Astrocyte (in vitro differentiated cells and primary cell): ENCODE measurements at regions not wholly inside any gene's neighbourhood (a gene's known extent, or its start where the extent isn't known, plus 50 kb on each side); places are given as distances from the start of the nearest gene placed in this dataset.

ENCODE experiments used
- DNase-seq: peaks from one replicate; pipeline ENCODE4 v3.0.0-alpha.2; 2010; ENCODE audit warnings: low read depth
- FAIRE-seq: peaks from 2 replicates; lab custom pipeline; 2011; peaks lifted over from hg19 to GRCh38; lab: Jason Lieb, UNC
- H2AFZ ChIP-seq: 2 replicates; pipeline ENCODE4 v1.6.0; 2012; ENCODE audit warnings: low read depth, low read length, inconsistent platforms
- H3K27ac ChIP-seq: 2 replicates; pipeline ENCODE4 v1.5.1; 2011; ENCODE audit warnings: low read depth, low read length, inconsistent platforms
- H3K27me3 ChIP-seq: 2 replicates; pipeline ENCODE4 v1.6.0; 2011; ENCODE audit warnings: low read length, inconsistent platforms; ENCODE audit not compliant: insufficient read depth
- H3K36me3 ChIP-seq: 2 replicates; pipeline ENCODE4 v1.5.1; 2011; ENCODE audit warnings: low read length, inconsistent platforms; ENCODE audit not compliant: insufficient read depth
- H3K4me1 ChIP-seq: 2 replicates; pipeline ENCODE4 v1.5.1; 2011; ENCODE audit warnings: low read length, inconsistent platforms; ENCODE audit not compliant: insufficient read depth
- H3K4me2 ChIP-seq: 2 replicates; pipeline ENCODE4 v1.6.0; 2012; ENCODE audit warnings: low read length, inconsistent platforms
- H3K4me3 ChIP-seq: 2 replicates; pipeline ENCODE4 v1.5.1; 2011; ENCODE audit warnings: low read depth, mild to moderate bottlenecking, low read length, inconsistent platforms; ENCODE audit not compliant: insufficient read depth
- H3K79me2 ChIP-seq: 2 replicates; pipeline ENCODE4 v1.6.0; 2012; ENCODE audit warnings: mild to moderate bottlenecking, low read length, inconsistent platforms; ENCODE audit not compliant: insufficient read depth
- H3K9ac ChIP-seq: 2 replicates; pipeline ENCODE4 v1.6.0; 2012; ENCODE audit warnings: mild to moderate bottlenecking, low read length, inconsistent platforms
- H3K9me3 ChIP-seq: 2 replicates; pipeline ENCODE4 v1.5.1; 2012; ENCODE audit warnings: low read depth, mild to moderate bottlenecking, low read length, inconsistent platforms; ENCODE audit not compliant: insufficient read depth
- H4K20me1 ChIP-seq: 2 replicates; pipeline ENCODE4 v1.6.0; 2012; ENCODE audit warnings: low read length, inconsistent platforms; ENCODE audit not compliant: insufficient read depth
- H3K27ac Mint-ChIP-seq: one replicate; pipeline ENCODE4 v1.8.0; 2021; ENCODE audit warnings: mild to moderate bottlenecking, mixed read lengths; ENCODE audit not compliant: unreplicated experiment
- H3K27me3 Mint-ChIP-seq: one replicate; pipeline ENCODE4 v1.8.0; 2021; ENCODE audit warnings: low read depth, mixed read lengths; ENCODE audit not compliant: unreplicated experiment
- H3K36me3 Mint-ChIP-seq: one replicate; pipeline ENCODE4 v1.8.0; 2021; ENCODE audit warnings: low read depth, mixed read lengths; ENCODE audit not compliant: unreplicated experiment
- H3K4me1 Mint-ChIP-seq: one replicate; pipeline ENCODE4 v1.8.0; 2021; ENCODE audit warnings: low read depth, mixed read lengths; ENCODE audit not compliant: unreplicated experiment
- H3K4me3 Mint-ChIP-seq: one replicate; pipeline ENCODE4 v1.8.0; 2021; ENCODE audit warnings: mild to moderate bottlenecking, moderate library complexity, mixed read lengths; ENCODE audit not compliant: unreplicated experiment
- H3K9me3 Mint-ChIP-seq: one replicate; pipeline ENCODE4 v1.8.0; 2021; ENCODE audit warnings: mild to moderate bottlenecking, mixed read lengths; ENCODE audit not compliant: unreplicated experiment
- CTCF ChIP-seq: IDR thresholded peaks from 2 replicates; pipeline ENCODE4 v1.5.1; 2011; ENCODE audit warnings: low read depth, mild to moderate bottlenecking, inconsistent platforms, low read length, moderate library complexity; ENCODE audit not compliant: insufficient read depth
- EZH2 ChIP-seq: IDR thresholded peaks from 2 replicates; pipeline ENCODE4 v1.6.1; 2012; ENCODE audit warnings: mild to moderate bottlenecking, low read length, inconsistent platforms; ENCODE audit not compliant: insufficient read depth

GRCh38 chr11:91688672-91689071, 535.9 kb upstream of the FAT3 start:
- Mint-ChIP-seq H3K9me3 (no peaks in the 10 kb centered on the region), H3K27ac (no peak overlapping the region), H3K27me3 (no peaks in the 10 kb centered on the region), H3K4me3 (no peak overlapping the region), H3K4me1 (no peaks in the 10 kb centered on the region), H3K36me3 (no peaks in the 10 kb centered on the region)
- Histone ChIP-seq H3K79me2 (no peaks in the 10 kb centered on the region), H3K9me3 (no peaks in the 10 kb centered on the region), H2AFZ (no peak overlapping the region), H3K4me3 (no peak overlapping the region), H3K4me1 (no peaks in the 10 kb centered on the region), H3K36me3 (no peaks in the 10 kb centered on the region), H3K9ac (no peak overlapping the region), H4K20me1 (no peaks in the 10 kb centered on the region), H3K27me3 (no peaks in the 10 kb centered on the region), H3K4me2 (no peak overlapping the region), H3K27ac (no peak overlapping the region)
- DNase-seq (no peak), FAIRE-seq (no peak)
- no peak for TF ChIP-seq CTCF
- TF ChIP-seq EZH2: no peak

DNA sequence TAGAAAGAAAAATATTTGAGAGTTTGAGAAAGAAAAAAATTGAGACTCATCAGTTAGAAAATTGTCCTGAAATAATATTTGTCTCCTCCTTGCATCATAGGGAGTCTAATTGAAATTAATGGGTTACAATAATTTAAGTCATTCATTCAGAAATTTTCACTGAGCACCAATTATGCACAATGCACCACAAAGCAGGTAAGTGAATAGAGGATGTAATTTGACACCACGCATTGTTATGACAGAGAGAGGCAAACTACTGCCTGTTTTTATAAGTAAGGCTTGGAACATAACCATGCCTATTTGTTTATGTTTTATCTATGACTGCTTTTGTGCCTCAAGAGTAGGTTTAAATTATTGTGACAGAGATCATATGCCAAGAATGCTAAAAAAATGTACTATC, 537.9 kb upstream of the FAT3 start:
- H3K9me3 Mint-ChIP-seq: no peaks in the 10 kb centered on the region
- no peak for FAIRE-seq

More for the DNA sequence above, 537.9 kb upstream of the FAT3 start:
- TF ChIP-seq EZH2 (no peak), CTCF (no peak)
- Histone ChIP-seq H3K4me2 (no peak overlapping the region), H3K36me3 (no peaks in the 10 kb centered on the region), H3K4me3 (no peak overlapping the region), H3K9ac (no peak overlapping the region), H3K27ac (no peak overlapping the region), H2AFZ (no peak overlapping the region), H3K79me2 (no peaks in the 10 kb centered on the region), H3K4me1 (no peaks in the 10 kb centered on the region), H3K27me3 (no peaks in the 10 kb centered on the region), H4K20me1 (no peaks in the 10 kb centered on the region), H3K9me3 (no peaks in the 10 kb centered on the region)
- Mint-ChIP-seq H3K27me3 (no peaks in the 10 kb centered on the region), H3K27ac (no peak overlapping the region), H3K4me1 (no peaks in the 10 kb centered on the region), H3K36me3 (no peaks in the 10 kb centered on the region), H3K4me3 (no peak overlapping the region)
- DNase-seq: no peak
